ENCODE measurements at regions not wholly inside any gene's neighbourhood (a gene's known extent, or its start where the extent isn't known, plus 50 kb on each side); places are given as distances from the start of the nearest gene placed in this dataset.

GRCh38 chr5:107303171-107303968 lies 367.4 kb downstream of the EFNA5 start:
- TF ChIP-seq CTCF (IDR thresholded peaks at IDR 0.05), result no peak
- TF ChIP-seq POLR2AphosphoS5 (IDR thresholded peaks at IDR 0.05), result no peak

Measured in stomach (tissue), 4 donors.